Tibial nerve (tissue), 4 donors: ENCODE measurements at regions not wholly inside any gene's neighbourhood (a gene's known extent, or its start where the extent isn't known, plus 50 kb on each side); places are given as distances from the start of the nearest gene placed in this dataset.
"Not testable (repeated sequence)": the region's sequence is repeated elsewhere in the genome, so short reads cannot be mapped to it uniquely, and the experiment has no call there.

Experiments
- EP300 ChIP-seq, 2 donors: sonication (generic); formaldehyde crosslinking; IDR thresholded peaks; one replicate each; pipeline ENCODE4 v1.6.1; 2017; ENCODE audit warnings: antibody characterized with exemption in 2 of 2, mild to moderate bottlenecking in 1 of 2
- POLR2A ChIP-seq, 2 donors: fragments of 450-650 bp; IDR thresholded peaks; one replicate each; pipeline ENCODE4 v1.6.1; 2017; ENCODE audit warnings: antibody characterized with exemption in 2 of 2, mild to moderate bottlenecking in 2 of 2, moderate library complexity in 2 of 2
- TF ChIP-seq, protein P1 (sequence below), 5 experiments: fragments of 200-600 bp in 3 of 5; fragments of 450-650 bp in 2 of 5; sonication (generic) in 3 of 5; IDR thresholded peaks; one replicate each; pipeline ENCODE4 v1.5.1; 2016 to 2019; ENCODE audit warnings: antibody characterized with exemption in 5 of 5, mild to moderate bottlenecking in 3 of 5, moderate library complexity in 2 of 5

DNA sequence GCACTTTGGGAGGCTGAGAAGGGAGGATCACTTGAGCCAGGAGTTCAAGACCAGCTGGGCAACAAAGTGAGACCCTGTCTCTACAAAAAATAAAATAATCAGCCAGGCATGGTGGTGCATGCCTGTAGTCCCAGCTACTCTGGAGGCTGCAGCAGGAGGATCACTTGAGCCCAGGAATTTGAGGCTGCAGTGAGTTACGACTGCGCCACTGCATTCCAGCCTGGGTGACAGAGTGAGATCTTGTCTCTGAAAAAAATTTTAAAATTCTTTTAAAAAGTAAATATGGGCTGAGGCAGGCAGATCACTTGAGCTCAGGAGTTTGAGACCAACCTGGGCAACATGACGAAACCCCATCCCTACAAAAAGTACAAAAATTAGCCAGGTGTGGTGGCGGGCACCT is 91.4 kb upstream of the VGLL4 start:
- not testable (repeated sequence) for TF ChIP-seq POLR2A, EP300 (IDR thresholded peaks at IDR 0.05)
- TF ChIP-seq, protein P1, sequence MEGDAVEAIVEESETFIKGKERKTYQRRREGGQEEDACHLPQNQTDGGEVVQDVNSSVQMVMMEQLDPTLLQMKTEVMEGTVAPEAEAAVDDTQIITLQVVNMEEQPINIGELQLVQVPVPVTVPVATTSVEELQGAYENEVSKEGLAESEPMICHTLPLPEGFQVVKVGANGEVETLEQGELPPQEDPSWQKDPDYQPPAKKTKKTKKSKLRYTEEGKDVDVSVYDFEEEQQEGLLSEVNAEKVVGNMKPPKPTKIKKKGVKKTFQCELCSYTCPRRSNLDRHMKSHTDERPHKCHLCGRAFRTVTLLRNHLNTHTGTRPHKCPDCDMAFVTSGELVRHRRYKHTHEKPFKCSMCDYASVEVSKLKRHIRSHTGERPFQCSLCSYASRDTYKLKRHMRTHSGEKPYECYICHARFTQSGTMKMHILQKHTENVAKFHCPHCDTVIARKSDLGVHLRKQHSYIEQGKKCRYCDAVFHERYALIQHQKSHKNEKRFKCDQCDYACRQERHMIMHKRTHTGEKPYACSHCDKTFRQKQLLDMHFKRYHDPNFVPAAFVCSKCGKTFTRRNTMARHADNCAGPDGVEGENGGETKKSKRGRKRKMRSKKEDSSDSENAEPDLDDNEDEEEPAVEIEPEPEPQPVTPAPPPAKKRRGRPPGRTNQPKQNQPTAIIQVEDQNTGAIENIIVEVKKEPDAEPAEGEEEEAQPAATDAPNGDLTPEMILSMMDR (IDR thresholded peaks at IDR 0.05) = not testable (repeated sequence)
